GM19240 (cell line): ENCODE measurements at regions not wholly inside any gene's neighbourhood (a gene's known extent, or its start where the extent isn't known, plus 50 kb on each side); places are given as distances from the start of the nearest gene placed in this dataset.

Experiments
- DNase-seq: peaks from one replicate; pipeline ENCODE4 v3.0.0; 2011; ENCODE audit warnings: low spot score; ENCODE audit not compliant: insufficient read length

DNA sequence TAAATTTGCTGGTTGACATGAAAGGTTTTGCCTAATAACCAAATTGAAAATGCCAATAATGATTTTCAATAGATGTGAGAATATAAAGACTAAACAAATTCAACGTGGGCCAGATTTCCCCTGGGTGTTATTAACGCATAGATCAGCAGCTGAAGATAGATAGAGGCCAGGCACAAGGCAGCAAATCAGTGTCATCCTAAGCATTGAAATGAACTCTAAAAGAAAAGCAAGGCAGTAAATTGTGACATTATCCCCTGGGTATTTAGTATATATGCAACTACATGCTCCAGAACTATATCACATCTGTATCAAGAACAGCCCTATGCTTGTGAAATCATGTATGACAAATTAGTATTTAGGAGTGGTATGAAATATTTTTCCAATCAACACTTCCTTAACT lies 167.1 kb upstream of the EPHA3 start:
- no peak for DNase-seq

DNA sequence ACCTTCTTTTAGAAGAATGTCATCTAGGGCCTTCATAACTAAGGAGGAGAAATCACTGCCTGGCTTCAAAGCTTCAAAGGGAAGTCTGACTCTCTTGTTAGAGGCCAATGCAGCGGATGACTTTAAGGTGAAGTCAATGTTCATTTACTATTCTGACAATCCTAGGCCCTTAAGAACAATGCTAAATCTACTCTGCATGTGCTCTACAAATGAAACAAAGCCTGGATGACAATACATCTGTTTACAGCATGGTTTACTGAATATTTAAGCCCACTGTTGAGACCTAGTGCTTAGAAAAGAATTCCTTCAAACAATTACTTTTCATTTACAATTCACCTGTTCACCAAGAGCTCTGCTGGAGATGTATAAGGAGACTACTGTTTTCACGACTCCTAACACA lies 160.4 kb upstream of the EPHA3 start:
- DNase-seq, result no peak

DNA sequence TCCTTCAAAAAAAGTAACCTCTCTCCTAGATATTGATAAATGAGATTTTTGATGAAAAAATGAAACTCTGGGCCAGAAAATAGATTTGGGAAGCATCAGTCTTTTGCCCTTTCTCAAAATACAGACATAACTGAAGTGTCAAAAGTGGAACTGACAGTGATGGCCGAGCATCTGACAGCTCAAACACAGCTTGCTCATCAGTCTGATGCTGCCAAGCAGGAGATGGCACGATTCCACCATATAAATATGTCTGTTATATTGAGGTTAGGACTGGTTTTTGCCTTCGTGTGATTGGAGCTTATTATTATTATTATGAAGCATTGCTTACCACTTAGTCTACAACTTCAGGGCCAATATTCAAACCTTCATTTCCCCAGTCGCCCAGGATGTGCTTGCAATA lies 152.6 kb upstream of the EPHA3 start:
- DNase-seq, result no peak

DNA sequence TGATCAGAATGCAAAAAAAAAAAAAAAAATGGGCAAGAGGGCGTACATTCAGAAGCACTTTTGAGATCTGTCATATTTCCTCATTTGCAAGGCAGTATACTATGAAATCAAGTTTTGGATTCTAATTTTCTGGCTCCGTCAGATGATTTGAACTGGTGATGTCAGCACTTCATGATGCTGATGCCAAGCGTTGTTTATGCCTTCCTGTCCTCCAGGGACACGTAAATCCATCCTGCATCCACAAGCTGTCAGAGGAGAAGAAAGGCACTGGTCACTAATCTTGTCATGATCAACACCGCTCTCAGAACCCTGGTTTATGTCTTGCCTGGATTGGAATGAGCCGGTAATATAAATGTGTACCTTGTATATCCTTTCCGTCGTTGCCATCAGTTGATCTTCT lies 152.1 kb upstream of the EPHA3 start:
- no peak for DNase-seq

DNA sequence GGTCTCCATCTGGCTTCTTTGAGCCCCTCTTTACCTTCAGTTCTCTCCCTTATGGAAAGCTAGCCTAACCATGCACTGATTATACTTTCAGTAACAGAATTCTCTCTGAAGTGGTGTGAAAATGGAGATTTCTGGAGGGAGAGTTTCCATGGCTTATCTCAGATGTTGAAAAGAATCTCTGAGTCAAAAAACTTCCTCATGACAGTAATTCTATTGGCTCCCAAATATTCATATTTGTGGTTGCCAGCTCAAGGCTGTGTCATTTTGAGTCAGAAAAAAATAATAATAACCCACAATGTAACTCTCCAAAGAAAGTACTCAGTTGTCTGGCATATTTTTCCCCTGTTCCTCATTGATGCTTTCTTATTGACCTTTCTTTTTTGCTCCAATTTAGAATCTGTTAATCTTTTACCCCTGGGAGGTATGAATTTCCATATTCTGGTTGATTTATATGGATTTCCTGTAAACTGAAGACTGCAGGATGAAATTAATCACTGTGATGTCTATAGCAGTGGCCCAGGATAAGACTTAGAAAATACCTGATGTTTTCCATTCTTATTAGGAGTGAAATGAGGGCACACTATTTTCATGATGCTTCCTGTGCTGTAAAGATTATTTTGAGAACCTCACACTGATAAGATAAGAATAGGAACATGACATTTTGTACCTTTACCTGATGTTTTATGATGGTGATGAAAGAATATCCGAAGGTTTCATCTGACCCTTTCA lies 149.5 kb upstream of the EPHA3 start:
- no peak for DNase-seq

DNA sequence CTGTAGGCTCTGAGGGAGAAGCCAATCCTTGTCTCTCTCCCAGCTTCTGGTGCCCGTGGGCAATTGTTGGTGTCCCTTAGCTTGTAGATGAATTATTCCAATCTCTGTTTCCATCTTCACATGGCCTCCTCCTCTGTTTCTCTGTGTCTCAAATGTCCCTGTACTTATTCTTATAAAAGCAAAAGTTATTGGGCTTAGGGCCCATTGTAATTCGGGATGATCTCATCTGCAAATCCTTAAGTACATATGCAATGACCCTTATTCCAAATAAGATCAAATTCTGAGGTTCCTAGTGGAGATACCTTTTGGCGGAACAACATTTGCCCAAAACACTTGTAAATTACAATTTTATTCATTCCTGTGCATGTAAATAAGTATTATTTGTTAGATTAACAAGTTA lies 147.4 kb upstream of the EPHA3 start:
- DNase-seq, result no peak

DNA sequence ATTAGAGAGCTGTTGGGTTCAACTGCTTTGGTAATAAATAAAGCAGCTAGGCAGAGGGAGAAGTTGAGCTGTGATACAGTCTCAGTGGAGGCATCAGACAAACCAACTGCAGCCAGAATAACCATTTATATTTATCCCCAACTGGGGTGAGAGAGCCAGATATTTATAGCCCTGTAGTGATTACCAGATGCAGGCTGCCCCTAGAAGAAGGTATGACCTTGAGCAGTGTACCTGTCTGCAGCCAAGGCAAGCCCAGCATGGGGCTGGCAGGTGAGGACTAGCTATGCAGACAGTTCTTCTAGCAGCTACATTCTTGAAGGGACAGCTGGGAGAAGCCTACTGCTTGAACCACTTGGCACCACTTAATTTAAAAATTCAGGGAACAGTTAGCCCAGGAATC lies 144.4 kb upstream of the EPHA3 start:
- DNase-seq, result no peak

DNA sequence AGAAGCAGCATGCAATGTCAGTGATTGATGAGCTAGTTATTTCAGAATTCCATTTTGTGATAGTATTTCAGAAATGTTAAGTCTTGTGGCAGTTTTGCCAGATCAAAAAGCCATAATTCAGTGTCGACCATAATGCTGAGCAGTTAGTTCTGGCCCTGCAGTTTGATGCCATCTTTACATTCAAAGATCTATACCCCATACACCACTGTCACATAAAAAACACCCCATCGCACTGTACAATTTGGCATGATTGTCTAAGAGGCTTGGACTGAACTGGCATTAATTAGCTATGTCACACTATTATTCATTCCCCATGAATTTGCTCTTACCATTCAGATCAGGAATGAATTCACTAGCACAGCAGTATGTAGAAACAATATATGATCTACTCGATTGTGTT lies 127.7 kb upstream of the EPHA3 start:
- no peak for DNase-seq

DNA sequence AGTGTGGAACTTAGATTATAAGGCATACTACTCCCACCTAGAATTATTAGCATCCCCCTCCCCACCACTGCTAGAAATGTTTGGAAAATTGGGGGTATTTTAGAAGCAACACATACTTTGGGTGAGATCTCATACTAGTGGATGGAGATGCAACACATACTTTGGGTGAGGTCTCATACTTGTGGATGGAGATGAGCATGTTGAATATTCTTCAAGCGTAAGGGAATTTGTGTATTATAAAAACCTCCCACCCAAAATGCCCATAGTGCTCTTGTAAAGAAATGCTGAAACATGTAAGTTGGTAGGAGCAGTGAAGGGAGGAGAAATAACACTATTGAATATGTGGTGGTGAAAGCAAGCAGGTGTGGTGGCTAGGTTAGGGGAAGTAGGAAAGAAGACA lies 124.0 kb upstream of the EPHA3 start:
- no peak for DNase-seq

DNA sequence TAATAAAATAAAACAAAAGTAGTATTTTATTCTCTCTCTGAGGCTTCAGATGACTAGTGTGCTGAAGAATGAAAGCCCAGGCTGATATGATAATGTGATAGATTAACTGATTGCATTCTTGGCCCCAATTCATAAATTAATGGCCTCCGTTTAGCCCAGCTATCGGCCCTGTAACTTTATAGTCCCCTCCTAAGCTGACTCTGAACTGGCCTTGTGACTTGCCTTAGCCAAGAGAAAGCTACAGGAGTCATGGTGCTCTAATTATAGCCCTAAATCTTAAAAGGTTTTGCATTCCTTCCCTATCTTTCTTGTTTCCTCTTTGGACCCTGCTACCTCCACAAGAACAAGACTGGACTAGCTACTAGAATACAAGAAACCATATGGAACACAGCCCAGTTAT lies 123.2 kb upstream of the EPHA3 start:
- DNase-seq, result no peak

DNA sequence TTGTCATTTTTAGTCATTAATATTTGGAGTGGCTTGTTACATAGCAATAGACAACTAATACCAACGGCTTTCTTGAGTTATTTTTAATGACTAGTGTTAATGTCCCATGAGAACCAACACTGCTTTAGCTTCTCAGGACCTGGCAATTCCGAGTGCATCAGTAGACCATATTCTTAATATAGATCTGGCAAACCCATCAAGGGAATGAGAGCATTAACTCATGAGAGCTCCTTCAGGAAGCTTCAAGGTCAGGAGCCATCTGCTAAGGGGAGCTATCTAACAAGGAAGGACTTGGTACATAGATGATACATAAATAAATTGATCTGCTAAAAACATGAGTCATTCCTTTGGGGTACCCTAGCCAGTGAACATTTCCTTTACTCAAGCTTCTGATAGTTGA lies 122.6 kb upstream of the EPHA3 start:
- no peak for DNase-seq

DNA sequence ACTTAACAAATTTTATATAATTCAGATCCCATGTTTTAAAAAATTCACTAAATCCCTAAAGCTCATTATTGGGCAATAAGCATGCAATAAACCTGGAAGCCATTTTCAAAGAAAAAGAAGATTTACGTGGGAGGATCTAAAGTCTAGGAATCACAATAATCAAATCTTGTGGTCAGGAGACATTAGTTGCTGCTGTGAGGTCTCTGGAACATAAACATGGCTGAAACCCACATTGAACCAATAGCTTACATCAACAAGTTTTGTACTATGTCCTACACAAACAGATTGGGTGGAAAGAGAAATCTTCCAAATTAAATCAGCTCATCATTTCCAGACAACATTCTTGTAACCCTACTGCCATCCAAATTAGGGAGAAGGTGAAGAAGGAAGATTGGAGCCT lies 121.9 kb upstream of the EPHA3 start:
- DNase-seq, result no peak

DNA sequence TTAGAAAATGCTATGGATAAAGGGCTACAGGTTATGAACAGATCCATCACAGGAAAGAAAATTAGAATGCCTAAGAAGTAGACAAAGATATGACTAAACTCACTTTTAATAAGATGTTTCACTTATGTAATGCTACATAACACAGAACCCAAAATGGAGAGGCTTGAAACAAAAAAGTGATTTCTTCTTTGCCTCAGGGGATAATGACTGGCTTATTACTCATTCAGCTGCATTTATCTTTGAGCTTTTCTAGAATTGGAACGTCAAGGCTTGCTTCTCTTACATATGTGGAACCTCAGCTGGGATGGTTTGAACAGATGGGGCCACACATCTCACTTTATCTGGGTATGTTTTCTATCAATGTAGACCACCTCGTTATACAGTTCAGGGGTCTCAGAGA lies 120.6 kb upstream of the EPHA3 start:
- no peak for DNase-seq

DNA sequence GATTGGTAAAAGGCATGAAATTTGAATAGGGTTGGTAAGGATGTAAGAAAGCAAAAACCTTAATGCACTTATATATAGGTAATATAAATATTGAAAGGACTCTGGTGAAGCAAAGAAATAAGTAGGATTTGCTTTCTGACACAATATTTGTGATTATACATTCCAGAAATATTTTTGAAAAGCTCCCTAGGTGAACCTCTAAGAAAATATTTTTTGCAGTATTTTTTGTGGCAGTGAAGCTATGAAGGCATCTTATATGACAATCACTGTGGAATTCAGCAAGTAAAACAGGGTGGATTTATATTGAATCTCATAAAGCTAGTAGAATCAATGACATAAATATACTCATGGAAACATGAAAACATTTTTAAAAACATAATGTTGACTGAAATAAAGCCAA lies 119.6 kb upstream of the EPHA3 start:
- DNase-seq, result no peak

DNA sequence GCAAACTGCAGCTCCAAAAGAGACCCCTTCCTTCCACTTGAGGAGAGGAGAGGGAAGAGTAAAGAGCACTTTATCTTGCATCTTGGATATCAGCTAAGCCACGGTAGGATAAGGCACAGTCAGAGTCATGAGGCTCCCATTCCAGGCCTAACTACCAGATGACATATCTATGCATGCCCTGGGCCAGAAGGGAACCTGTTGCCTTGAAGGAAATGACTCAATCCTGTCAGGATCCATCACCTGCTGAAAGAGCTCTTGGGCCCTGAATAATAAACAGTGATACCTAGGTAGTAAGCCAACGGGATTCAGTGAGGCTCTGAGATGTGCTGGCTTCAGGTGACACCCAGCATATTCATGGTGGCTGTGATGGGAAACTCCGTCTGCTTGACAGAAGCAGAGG lies 118.5 kb upstream of the EPHA3 start:
- no peak for DNase-seq

DNA sequence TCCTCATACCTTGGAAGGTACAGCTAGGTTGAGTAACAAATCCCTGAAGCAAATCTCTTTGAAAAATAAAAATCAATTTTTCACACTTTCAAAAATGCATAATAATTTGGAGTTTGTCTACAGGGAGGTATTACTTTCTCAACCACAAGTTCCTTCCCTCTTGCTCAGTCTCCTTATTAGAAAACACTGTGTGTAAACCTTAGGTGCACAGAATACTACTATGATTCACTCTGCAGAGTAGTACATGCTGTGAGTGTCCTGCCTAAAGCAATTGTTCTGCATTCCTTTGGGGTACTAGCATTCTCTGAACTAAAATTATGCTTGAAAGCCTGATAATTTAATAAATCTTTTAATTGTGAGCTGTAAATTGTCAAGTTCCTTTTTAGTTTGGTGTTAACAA lies 115.9 kb upstream of the EPHA3 start:
- DNase-seq, result no peak

DNA sequence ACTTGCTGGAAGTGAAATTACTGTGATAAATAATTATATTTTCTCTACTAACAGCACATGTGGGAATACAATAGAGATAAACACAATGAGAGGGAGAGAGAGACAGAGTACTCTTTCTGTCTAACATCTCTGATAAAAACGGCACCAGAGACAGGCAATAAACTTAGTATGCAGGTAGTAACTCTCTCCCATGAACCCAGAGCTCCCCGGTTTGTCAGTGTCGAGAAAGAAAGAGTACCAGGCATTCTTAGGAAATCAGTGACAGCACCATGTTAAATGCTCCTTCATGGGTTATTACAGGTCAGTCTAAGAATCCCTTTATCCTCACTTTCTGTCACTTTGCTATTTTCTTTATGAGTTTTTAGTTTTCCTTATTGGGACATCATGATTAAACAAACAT lies 110.7 kb upstream of the EPHA3 start:
- no peak for DNase-seq

DNA sequence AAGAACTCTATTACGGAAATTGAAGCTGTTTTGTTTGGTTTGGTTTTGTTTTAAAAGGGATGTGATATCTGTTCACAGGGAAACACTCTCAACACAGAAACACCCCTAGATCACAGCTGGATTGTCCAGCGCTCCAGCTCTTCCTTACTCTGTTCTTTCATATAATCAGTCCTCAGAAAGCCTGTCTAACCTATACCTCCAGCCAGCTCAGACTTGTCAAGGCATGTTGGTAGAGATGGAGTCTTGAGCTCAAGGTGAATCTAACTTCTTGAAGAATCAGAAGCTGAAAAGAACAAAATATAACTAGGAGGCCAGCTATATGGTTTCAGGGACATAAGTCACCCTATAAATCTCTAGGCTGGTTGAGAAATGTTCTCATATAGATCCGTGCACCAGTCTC lies 110.2 kb upstream of the EPHA3 start:
- DNase-seq, result no peak

DNA sequence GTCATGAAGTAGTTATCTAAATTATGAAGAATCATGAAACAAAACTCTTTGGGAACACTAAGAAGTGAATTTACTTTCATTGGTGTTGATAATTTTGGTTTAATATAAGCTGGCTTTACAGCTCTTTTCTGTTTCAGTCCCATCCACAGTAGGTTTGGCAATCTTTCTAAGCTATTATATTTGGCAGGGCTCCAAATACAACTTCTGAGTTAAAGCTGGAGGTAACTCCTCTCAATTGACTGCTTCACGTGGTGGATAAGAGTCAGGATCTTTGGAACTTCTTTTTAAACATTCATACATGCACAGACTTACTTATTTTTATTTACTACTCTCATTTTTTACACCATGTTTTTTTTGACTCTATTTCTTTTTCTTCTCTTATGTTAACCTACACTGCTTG lies 106.5 kb upstream of the EPHA3 start:
- no peak for DNase-seq

DNA sequence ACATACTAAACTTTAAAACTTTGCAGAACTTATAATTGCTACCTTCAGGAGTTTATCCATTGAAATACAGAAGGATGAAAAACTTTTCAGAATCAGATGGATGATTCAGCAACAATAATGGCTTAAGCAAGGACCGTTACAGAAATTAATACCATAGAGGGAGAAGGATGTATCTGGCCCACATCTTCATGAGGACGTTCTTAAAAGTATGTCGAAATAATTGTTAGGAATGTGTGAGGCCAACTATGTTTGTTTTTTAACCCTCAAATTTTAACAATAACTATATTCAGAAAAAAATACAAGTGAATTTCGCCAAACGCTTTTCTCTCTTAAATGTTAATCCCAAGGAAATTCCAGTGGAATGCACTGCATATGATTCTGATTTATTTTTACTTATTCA lies 105.2 kb upstream of the EPHA3 start:
- no peak for DNase-seq

DNA sequence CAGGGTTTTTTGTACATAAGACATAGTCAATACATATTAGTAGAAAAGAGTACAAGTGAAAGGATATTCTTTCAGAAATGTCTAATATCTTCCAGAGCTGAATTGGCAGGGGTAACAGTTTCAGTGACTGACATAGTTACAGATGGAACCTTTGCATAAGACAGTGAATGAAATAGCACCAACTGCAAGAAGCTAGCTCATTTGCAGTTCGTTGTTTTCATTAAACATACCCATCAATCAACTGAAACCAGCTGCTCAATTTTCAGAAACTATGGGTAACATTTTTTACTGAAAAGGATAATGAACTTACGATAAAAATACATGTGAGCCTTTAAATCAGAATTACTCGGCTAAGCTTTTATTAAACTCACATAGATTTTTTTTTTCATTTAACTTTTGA lies 93.9 kb upstream of the EPHA3 start:
- DNase-seq, result no peak

DNA sequence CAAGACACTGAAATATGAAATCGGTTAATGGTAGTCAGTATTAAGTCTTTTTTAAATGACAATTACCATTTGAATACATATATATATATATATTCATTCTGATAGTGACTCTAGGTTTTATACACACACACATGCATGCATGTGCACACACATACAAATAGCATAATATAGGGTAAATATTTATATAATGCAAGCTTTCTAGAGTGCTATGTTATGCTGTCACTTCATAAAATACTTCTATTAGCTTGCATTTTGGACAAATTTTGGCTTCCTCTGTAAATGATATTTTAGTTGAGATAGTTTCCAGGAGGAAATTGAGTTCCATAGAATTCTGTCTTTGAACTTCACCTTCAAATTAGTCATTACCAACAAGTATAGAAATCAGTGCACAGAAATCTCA lies 89.9 kb upstream of the EPHA3 start:
- no peak for DNase-seq

DNA sequence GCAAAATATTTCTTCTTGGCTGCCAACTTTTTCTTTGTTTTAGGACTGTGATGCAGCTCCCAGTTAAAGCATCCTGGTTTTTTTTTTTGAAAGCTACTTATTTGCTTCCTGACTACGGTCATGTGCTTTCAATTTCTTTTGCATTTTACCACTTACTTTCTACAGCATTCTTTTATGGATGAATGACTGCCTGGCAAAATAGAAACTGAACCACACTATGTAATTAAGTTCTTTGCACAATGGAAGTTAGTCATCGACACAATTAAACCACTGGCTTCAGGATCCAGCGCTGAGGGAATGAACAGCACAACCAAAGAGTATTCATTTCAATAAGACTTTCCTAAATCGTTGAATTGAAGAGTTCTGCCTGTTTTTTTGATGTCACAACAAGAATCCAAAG lies 82.2 kb upstream of the EPHA3 start:
- no peak for DNase-seq

DNA sequence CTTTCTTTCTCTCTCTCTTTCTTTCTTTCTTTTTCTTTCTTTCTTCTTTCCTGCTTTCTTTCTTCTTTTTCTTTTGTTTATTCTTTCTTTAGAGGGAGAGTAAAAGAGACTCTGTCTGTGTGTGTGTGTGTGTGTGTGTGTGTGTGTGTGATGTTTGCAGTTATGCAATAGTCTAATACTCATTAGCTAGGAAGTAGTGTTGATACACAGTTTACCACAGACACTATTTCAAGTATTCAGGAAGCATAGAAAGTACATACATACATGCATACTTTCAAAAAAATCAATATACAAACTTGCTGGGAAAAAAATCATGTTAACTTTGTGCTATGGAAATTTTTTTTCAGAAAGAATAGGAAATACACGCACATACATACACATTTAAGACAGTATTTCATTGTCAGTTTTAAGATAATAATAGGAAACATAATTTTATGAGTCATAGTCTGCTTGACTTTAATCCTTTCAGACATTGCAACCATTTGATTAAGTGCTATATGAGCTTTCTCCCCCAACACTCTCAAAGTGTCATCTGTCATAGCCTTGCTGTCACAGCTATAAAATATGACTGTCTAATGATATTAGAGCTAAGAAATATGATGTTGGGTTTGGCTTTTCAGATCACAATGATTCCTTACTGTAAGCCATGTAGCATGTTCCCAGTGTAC lies 74.9 kb upstream of the EPHA3 start:
- DNase-seq, result no peak
